H9 (cell line): ENCODE measurements at regions not wholly inside any gene's neighbourhood (a gene's known extent, or its start where the extent isn't known, plus 50 kb on each side); places are given as distances from the start of the nearest gene placed in this dataset.

Experiments
- DNase-seq: peaks from one replicate; pipeline ENCODE4 v3.0.0-alpha.2; 2017
- H2AFZ ChIP-seq: one replicate; pipeline ENCODE4 v1.6.1; 2013; ENCODE audit warnings: mild to moderate bottlenecking, low read length, control low read depth, moderate library complexity
- H2AK5ac ChIP-seq: 2 replicates; pipeline ENCODE4 v1.6.1; 2013; ENCODE audit warnings: low read length, control low read depth, mixed read lengths; ENCODE audit not compliant: insufficient read length
- H2BK120ac ChIP-seq: one replicate; pipeline ENCODE4 v1.6.1; 2013; ENCODE audit warnings: low read depth, mild to moderate bottlenecking, low read length, control low read depth, inconsistent platforms; ENCODE audit not compliant: poor library complexity, severe bottlenecking
- H2BK12ac ChIP-seq: 2 replicates; pipeline ENCODE4 v1.6.1; 2013; ENCODE audit warnings: low read length, control low read depth, mixed read lengths, low read depth; ENCODE audit not compliant: insufficient read length
- H2BK15ac ChIP-seq: 2 replicates; pipeline ENCODE4 v1.6.1; 2013; ENCODE audit warnings: low read depth, low read length, control low read depth
- H2BK20ac ChIP-seq: one replicate; pipeline ENCODE4 v1.6.1; 2013; ENCODE audit warnings: low read depth, mild to moderate bottlenecking, low read length, control low read depth, inconsistent platforms; ENCODE audit not compliant: poor library complexity, severe bottlenecking
- H2BK5ac ChIP-seq: 2 replicates; pipeline ENCODE4 v1.6.1; 2013; ENCODE audit warnings: low read length, control low read depth, mixed read lengths; ENCODE audit not compliant: insufficient read length
- H3K14ac ChIP-seq: 2 replicates; pipeline ENCODE4 v1.6.1; 2013; ENCODE audit warnings: low read length, control low read depth; ENCODE audit not compliant: insufficient read depth
- H3K18ac ChIP-seq: 2 replicates; pipeline ENCODE4 v1.6.1; 2013; ENCODE audit warnings: low read depth, mild to moderate bottlenecking, mixed read lengths, low read length, control low read depth; ENCODE audit not compliant: insufficient read length
- H3K23ac ChIP-seq: 2 replicates; pipeline ENCODE4 v1.6.1; 2013; ENCODE audit warnings: low read length, control low read depth, mixed read lengths, low read depth; ENCODE audit not compliant: insufficient read length
- H3K23me2 ChIP-seq: 2 replicates; pipeline ENCODE4 v1.6.1; 2013; ENCODE audit warnings: low read depth, mild to moderate bottlenecking, mixed read lengths, low read length, control low read depth; ENCODE audit not compliant: insufficient read length, poor library complexity, severe bottlenecking
- H3K27ac ChIP-seq: 2 replicates; pipeline ENCODE4 v1.5.1; 2013; ENCODE audit warnings: low read length, control low read depth, mixed read lengths, low read depth; ENCODE audit not compliant: insufficient read length
- H3K27me3 ChIP-seq: 2 replicates; pipeline ENCODE4 v1.6.1; 2013; ENCODE audit warnings: low read length, control low read depth, inconsistent platforms; ENCODE audit not compliant: insufficient read depth
- H3K4ac ChIP-seq: 2 replicates; pipeline ENCODE4 v1.6.1; 2013; ENCODE audit warnings: low read depth, mild to moderate bottlenecking, control low read depth, inconsistent platforms, low read length, moderate library complexity
- H3K4me1 ChIP-seq: 2 replicates; pipeline ENCODE4 v1.6.1; 2013; ENCODE audit warnings: low read length, control low read depth, inconsistent platforms; ENCODE audit not compliant: insufficient read depth
- H3K4me2 ChIP-seq: 2 replicates; pipeline ENCODE4 v1.6.1; 2013; ENCODE audit warnings: low read length, control low read depth, mixed read lengths; ENCODE audit not compliant: insufficient read length, insufficient read depth
- H3K56ac ChIP-seq: 2 replicates; pipeline ENCODE4 v1.6.1; 2013; ENCODE audit warnings: low read depth, mild to moderate bottlenecking, mixed read lengths, low read length, control low read depth; ENCODE audit not compliant: insufficient read length
- H3K79me1 ChIP-seq: 2 replicates; pipeline ENCODE4 v1.6.1; 2013; ENCODE audit warnings: low read depth, mild to moderate bottlenecking, moderate library complexity, low read length, control low read depth, inconsistent platforms; ENCODE audit not compliant: insufficient read depth, poor library complexity, severe bottlenecking
- H3K79me2 ChIP-seq: 2 replicates; pipeline ENCODE4 v1.6.1; 2013; ENCODE audit warnings: low read length, control low read depth, inconsistent platforms; ENCODE audit not compliant: insufficient read depth
- H3K9ac ChIP-seq: 2 replicates; pipeline ENCODE4 v1.6.1; 2013; ENCODE audit warnings: low read length, control low read depth, mixed read lengths; ENCODE audit not compliant: insufficient read length; ENCODE audit errors: extremely low read depth
- H3K9me3 ChIP-seq: one replicate; pipeline ENCODE4 v1.6.1; 2013; ENCODE audit warnings: low read depth, low read length, inconsistent platforms; ENCODE audit not compliant: control insufficient read depth
- H3T11ph ChIP-seq: one replicate; pipeline ENCODE4 v1.6.1; 2013; ENCODE audit warnings: mild to moderate bottlenecking, low read length, control low read depth, inconsistent platforms
- H4K20me1 ChIP-seq: one replicate; pipeline ENCODE4 v1.6.1; 2013; ENCODE audit not compliant: control insufficient read depth, insufficient read length, insufficient read depth
- H4K5ac ChIP-seq: 2 replicates; pipeline ENCODE4 v1.6.1; 2013; ENCODE audit warnings: low read depth, mild to moderate bottlenecking, mixed read lengths, low read length, control low read depth; ENCODE audit not compliant: insufficient read length
- H4K8ac ChIP-seq: replicated peaks from 2 replicates; pipeline ENCODE4 v1.6.1; 2013; ENCODE audit warnings: low read length, control low read depth, mixed read lengths, low read depth; ENCODE audit not compliant: insufficient read length
- H4K91ac ChIP-seq: 2 replicates; pipeline ENCODE4 v1.6.1; 2013; ENCODE audit warnings: low read depth, mild to moderate bottlenecking, moderate library complexity, mixed read lengths, low read length, control low read depth; ENCODE audit not compliant: insufficient read length
- H3K27ac Mint-ChIP-seq, 3 experiments: 2 replicates in 2 of 3; 3 replicates in 1 of 3; pipeline ENCODE4 v1.8.0; 2020 to 2021; ENCODE audit warnings: mixed read lengths in 3 of 3, mild to moderate bottlenecking in 1 of 3, moderate library complexity in 1 of 3
- H3K27me3 Mint-ChIP-seq: 2 replicates; pipeline ENCODE4 v1.8.0; 2021; ENCODE audit warnings: low read depth, mild to moderate bottlenecking, moderate library complexity, mixed read lengths
- H3K36me3 Mint-ChIP-seq, 3 experiments: 2 replicates in 2 of 3; 3 replicates in 1 of 3; pipeline ENCODE4 v1.8.0; 2020 to 2021; ENCODE audit warnings: low read depth in 3 of 3, mixed read lengths in 3 of 3; ENCODE audit not compliant: insufficient read depth in 1 of 3
- H3K4me1 Mint-ChIP-seq, 2 experiments: 2 replicates each; pipeline ENCODE4 v1.8.0; 2020; ENCODE audit warnings: mixed read lengths in 2 of 2
- H3K4me3 Mint-ChIP-seq, 2 experiments: 2 replicates in 1 of 2; 3 replicates in 1 of 2; pipeline ENCODE4 v1.8.0; 2020 to 2021; ENCODE audit warnings: mild to moderate bottlenecking in 2 of 2, mixed read lengths in 2 of 2, moderate library complexity in 1 of 2
- H3K9me3 Mint-ChIP-seq, 2 experiments: 2 replicates in 1 of 2; 3 replicates in 1 of 2; pipeline ENCODE4 v1.8.0; 2020; ENCODE audit warnings: mild to moderate bottlenecking in 2 of 2, mixed read lengths in 2 of 2, moderate library complexity in 1 of 2
- WGBS: extraction: QIAGEN DNeasy Blood & Tissue Kit; methylation state at CpG from one replicate; pipeline ENCODE4 v1.1.7; 2013; ENCODE audit warnings: missing lambda C conversion rate, low lambda C conversion rate, mixed read lengths; ENCODE audit not compliant: insufficient read length; ENCODE audit errors: extremely low coverage; 5-methylcytosine and 5-hydroxymethylcytosine counted together
- TF ChIP-seq, protein P1 (sequence below): fragments of 200-600 bp; sonication (generic); conservative IDR thresholded peaks from 3 replicates; pipeline ENCODE4 v1.8.0; 2021; ENCODE audit warnings: antibody characterized with exemption, mild to moderate bottlenecking

DNA sequence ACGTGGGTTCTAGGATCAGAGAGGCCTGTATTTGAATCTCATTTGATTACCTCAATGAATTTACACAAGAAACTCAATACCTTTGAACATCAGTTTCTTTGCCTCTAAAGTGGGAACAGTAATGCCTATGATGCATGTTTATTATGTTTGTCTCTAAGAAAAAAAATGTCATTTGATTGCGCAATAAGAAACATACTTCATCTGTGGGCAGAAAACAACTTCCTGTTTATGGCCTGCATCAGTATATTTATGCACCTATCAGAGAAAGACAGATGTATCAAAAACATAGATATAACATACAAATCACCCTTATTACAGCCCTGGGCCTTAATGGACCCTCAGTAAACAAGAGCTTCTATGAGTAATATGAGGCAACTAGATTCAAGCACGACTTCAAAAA is 516.4 kb upstream of the ARID1B start:
- TF ChIP-seq, protein P1, sequence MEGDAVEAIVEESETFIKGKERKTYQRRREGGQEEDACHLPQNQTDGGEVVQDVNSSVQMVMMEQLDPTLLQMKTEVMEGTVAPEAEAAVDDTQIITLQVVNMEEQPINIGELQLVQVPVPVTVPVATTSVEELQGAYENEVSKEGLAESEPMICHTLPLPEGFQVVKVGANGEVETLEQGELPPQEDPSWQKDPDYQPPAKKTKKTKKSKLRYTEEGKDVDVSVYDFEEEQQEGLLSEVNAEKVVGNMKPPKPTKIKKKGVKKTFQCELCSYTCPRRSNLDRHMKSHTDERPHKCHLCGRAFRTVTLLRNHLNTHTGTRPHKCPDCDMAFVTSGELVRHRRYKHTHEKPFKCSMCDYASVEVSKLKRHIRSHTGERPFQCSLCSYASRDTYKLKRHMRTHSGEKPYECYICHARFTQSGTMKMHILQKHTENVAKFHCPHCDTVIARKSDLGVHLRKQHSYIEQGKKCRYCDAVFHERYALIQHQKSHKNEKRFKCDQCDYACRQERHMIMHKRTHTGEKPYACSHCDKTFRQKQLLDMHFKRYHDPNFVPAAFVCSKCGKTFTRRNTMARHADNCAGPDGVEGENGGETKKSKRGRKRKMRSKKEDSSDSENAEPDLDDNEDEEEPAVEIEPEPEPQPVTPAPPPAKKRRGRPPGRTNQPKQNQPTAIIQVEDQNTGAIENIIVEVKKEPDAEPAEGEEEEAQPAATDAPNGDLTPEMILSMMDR: no peak
- Histone ChIP-seq H3K27me3 (no peaks in the 10 kb centered on the region; the same call in 1 of the 2 replicates), H3K27ac (no peak overlapping the region), H3K56ac (no peak overlapping the region), H2BK20ac (no peak overlapping the region), H2BK5ac (no peak overlapping the region), H3K23me2 (no peaks in the 10 kb centered on the region), H3K14ac (no peak overlapping the region), H3K9ac (no peak overlapping the region), H2AK5ac (no peak overlapping the region), H3K4me1 (no peaks in the 10 kb centered on the region), H4K91ac (no peak overlapping the region), H2BK15ac (no peak overlapping the region), H3K18ac (no peak overlapping the region), H3T11ph (no peak overlapping the region), H4K5ac (no peak overlapping the region), H3K23ac (no peak overlapping the region), H2BK120ac (no peak overlapping the region), H3K4me2 (no peak overlapping the region), H4K8ac (no peak overlapping the region), H3K4ac (no peak overlapping the region), H2AFZ (no peak overlapping the region), H3K79me1 (no peaks in the 10 kb centered on the region), H4K20me1 (no peaks in the 10 kb centered on the region), H2BK12ac (no peak overlapping the region), H3K79me2 (no peaks in the 10 kb centered on the region), H3K9me3 (no peaks in the 10 kb centered on the region)
- no peak overlapping the region for H3K4me3 Mint-ChIP-seq
- no peak overlapping the region for H3K27ac Mint-ChIP-seq
- WGBS: no CpG with 5 or more reads among the region's 3 CpGs
- H3K4me1 Mint-ChIP-seq: peaks cover 2 to 4% of the 10 kb centered on the region in 2 experiments; a peak in 2 of 4 replicates
- H3K27me3 Mint-ChIP-seq: no peaks in the 10 kb centered on the region; the same call in 1 of the 2 replicates
- H3K9me3 Mint-ChIP-seq: no peaks in the 10 kb centered on the region; a peak in 1 of 5 replicates
- DNase-seq: no peak
- H3K36me3 Mint-ChIP-seq: no peaks in the 10 kb centered on the region
